ENCODE measurements at regions not wholly inside any gene's neighbourhood (a gene's known extent, or its start where the extent isn't known, plus 50 kb on each side); places are given as distances from the start of the nearest gene placed in this dataset.

GRCh38 chr2:6068429-6068828 lies 376.2 kb downstream of the SOX11 start:
- DNase-seq (ENCODE audit: low spot score) = no peak

- no peak for DNase-seq (ENCODE audit: low spot score)
Observed at GRCh38 chr2:6069381-6069780, 377.2 kb downstream of the SOX11 start.

GRCh38 chr2:6071519-6071918 lies 379.3 kb downstream of the SOX11 start:
- DNase-seq (ENCODE audit: low spot score) = no peak

- DNase-seq (ENCODE audit: low spot score) = no peak
Observed at GRCh38 chr2:6072276-6072675, 380.1 kb downstream of the SOX11 start.

GRCh38 chr2:6072768-6073167 lies 380.6 kb downstream of the SOX11 start:
- DNase-seq (ENCODE audit: low spot score) = no peak

GRCh38 chr2:6073191-6074088 lies 381.3 kb downstream of the SOX11 start:
- DNase-seq (ENCODE audit: low spot score) = peak; percentile 58

- no peak for DNase-seq (ENCODE audit: low spot score)
Observed at GRCh38 chr2:6074089-6074643, 382.0 kb downstream of the SOX11 start.

- DNase-seq (ENCODE audit: low spot score) = no peak
Observed at GRCh38 chr2:6077585-6077984, 385.4 kb downstream of the SOX11 start.

GRCh38 chr2:6078414-6078813 lies 386.2 kb downstream of the SOX11 start:
- no peak for DNase-seq (ENCODE audit: low spot score)

- no peak for DNase-seq (ENCODE audit: low spot score)
Observed at GRCh38 chr2:6079405-6079804, 387.2 kb downstream of the SOX11 start.

- peak; percentile 97 for DNase-seq (ENCODE audit: low spot score)
Observed at GRCh38 chr2:6080932-6081753, 389.0 kb downstream of the SOX11 start.

GRCh38 chr2:6081955-6082624 lies 389.9 kb downstream of the SOX11 start:
- DNase-seq (ENCODE audit: low spot score) = peak; percentile 38

- no peak for DNase-seq (ENCODE audit: low spot score)
Observed at GRCh38 chr2:6082625-6083018, 390.4 kb downstream of the SOX11 start.

GRCh38 chr2:6083136-6083535 lies 391.0 kb downstream of the SOX11 start:
- no peak for DNase-seq (ENCODE audit: low spot score)

GRCh38 chr2:6089474-6089873 lies 397.3 kb downstream of the SOX11 start:
- DNase-seq (ENCODE audit: low spot score) = no peak

GRCh38 chr2:6103372-6103771 lies 411.2 kb downstream of the SOX11 start:
- no peak for DNase-seq (ENCODE audit: low spot score)

- DNase-seq (ENCODE audit: low spot score) = no peak
Observed at GRCh38 chr2:6103949-6104348, 411.8 kb downstream of the SOX11 start.

GRCh38 chr2:6107290-6107689 lies 415.1 kb downstream of the SOX11 start:
- no peak for DNase-seq (ENCODE audit: low spot score)

GRCh38 chr2:6109831-6110230 lies 417.6 kb downstream of the SOX11 start:
- no peak for DNase-seq (ENCODE audit: low spot score)

- no peak for DNase-seq (ENCODE audit: low spot score)
Observed at GRCh38 chr2:6111781-6112261, 419.6 kb downstream of the SOX11 start.

GRCh38 chr2:6113786-6114185 lies 421.6 kb downstream of the SOX11 start:
- peak; percentile 97 for DNase-seq (ENCODE audit: low spot score)

- DNase-seq (ENCODE audit: low spot score) = no peak
Observed at GRCh38 chr2:6127718-6128117, 435.5 kb downstream of the SOX11 start.
